Duodenal mucosa (tissue), 2 donors: ENCODE measurements at regions not wholly inside any gene's neighbourhood (a gene's known extent, or its start where the extent isn't known, plus 50 kb on each side); places are given as distances from the start of the nearest gene placed in this dataset.

Experiments used
- H3K27ac ChIP-seq: one replicate; pipeline ENCODE4 v1.7.0; 2013; ENCODE audit warnings: low read depth, low read length
- H3K27me3 ChIP-seq, 2 donors: one replicate each; pipeline ENCODE4 v1.7.0; 2013; ENCODE audit warnings: low read length in 2 of 2, control low read depth in 1 of 2; ENCODE audit not compliant: insufficient read depth in 2 of 2, control insufficient read depth in 1 of 2
- H3K36me3 ChIP-seq, 2 donors: one replicate each; pipeline ENCODE4 v1.7.0; 2013; ENCODE audit warnings: low read length in 2 of 2, control low read depth in 1 of 2; ENCODE audit not compliant: insufficient read depth in 2 of 2, control insufficient read depth in 1 of 2
- H3K4me1 ChIP-seq, 2 donors: one replicate each; pipeline ENCODE4 v1.7.0; 2013; ENCODE audit warnings: low read length in 2 of 2, control low read depth in 1 of 2; ENCODE audit not compliant: insufficient read depth in 2 of 2, control insufficient read depth in 1 of 2
- H3K4me3 ChIP-seq, 2 donors: one replicate each; pipeline ENCODE4 v1.7.0; 2013; ENCODE audit warnings: low read length in 2 of 2, low read depth in 1 of 2
- H3K9ac ChIP-seq, 2 donors: one replicate each; pipeline ENCODE4 v1.7.0; 2013; ENCODE audit warnings: low read length in 2 of 2, low read depth in 1 of 2
- H3K9me3 ChIP-seq, 2 donors: one replicate each; pipeline ENCODE4 v1.7.0; 2013; ENCODE audit warnings: low read length in 2 of 2, control low read depth in 1 of 2; ENCODE audit not compliant: control insufficient read depth in 1 of 2

GRCh38 chr7:142607351-142607750, 141.9 kb upstream of the PRSS1 start:
- no peaks in the 10 kb centered on the region for H3K9me3 ChIP-seq
- peaks cover 0 to 4% of the 10 kb centered on the region in 2 donors for H3K4me1 ChIP-seq
- no peak overlapping the region for H3K27ac ChIP-seq
- H3K9ac ChIP-seq: no peak overlapping the region
- H3K27me3 ChIP-seq: no peaks in the 10 kb centered on the region
- no peaks in the 10 kb centered on the region for H3K36me3 ChIP-seq
- H3K4me3 ChIP-seq: no peak overlapping the region

GRCh38 chr7:142606081-142606480, 143.2 kb upstream of the PRSS1 start:
- Histone ChIP-seq H3K4me3 (no peak overlapping the region), H3K4me1 (no peaks in the 10 kb centered on the region), H3K27me3 (no peaks in the 10 kb centered on the region), H3K9ac (no peak overlapping the region), H3K36me3 (no peaks in the 10 kb centered on the region), H3K27ac (no peak overlapping the region), H3K9me3 (no peaks in the 10 kb centered on the region)

GRCh38 chr7:142604671-142605070, 144.6 kb upstream of the PRSS1 start:
- Histone ChIP-seq H3K9me3 (no peaks in the 10 kb centered on the region), H3K4me3 (no peak overlapping the region), H3K9ac (no peak overlapping the region), H3K27ac (no peak overlapping the region), H3K36me3 (no peaks in the 10 kb centered on the region), H3K27me3 (no peaks in the 10 kb centered on the region), H3K4me1 (no peaks in the 10 kb centered on the region)

- Histone ChIP-seq H3K9me3 (no peaks in the 10 kb centered on the region), H3K36me3 (no peaks in the 10 kb centered on the region), H3K4me3 (no peak overlapping the region), H3K27ac (no peak overlapping the region), H3K4me1 (no peaks in the 10 kb centered on the region), H3K9ac (no peak overlapping the region), H3K27me3 (no peaks in the 10 kb centered on the region)
Measured at GRCh38 chr7:142603870-142604448, 145.3 kb upstream of the PRSS1 start.

GRCh38 chr7:142602756-142603155, 146.5 kb upstream of the PRSS1 start:
- no peaks in the 10 kb centered on the region for H3K9me3 ChIP-seq
- no peaks in the 10 kb centered on the region for H3K4me1 ChIP-seq
- H3K9ac ChIP-seq: no peak overlapping the region
- no peaks in the 10 kb centered on the region for H3K27me3 ChIP-seq
- H3K27ac ChIP-seq: no peak overlapping the region
- H3K36me3 ChIP-seq: no peaks in the 10 kb centered on the region
- H3K4me3 ChIP-seq: no peak overlapping the region

- no peak overlapping the region for H3K27ac ChIP-seq
- no peaks in the 10 kb centered on the region for H3K27me3 ChIP-seq
- H3K4me1 ChIP-seq: no peaks in the 10 kb centered on the region
- H3K9me3 ChIP-seq: no peaks in the 10 kb centered on the region
- no peak overlapping the region for H3K9ac ChIP-seq
- no peaks in the 10 kb centered on the region for H3K36me3 ChIP-seq
- no peak overlapping the region for H3K4me3 ChIP-seq
Measured at GRCh38 chr7:142602183-142602582, 147.1 kb upstream of the PRSS1 start.

GRCh38 chr7:142598297-142598696, 151.0 kb upstream of the PRSS1 start:
- H3K4me1 ChIP-seq: no peaks in the 10 kb centered on the region
- no peak overlapping the region for H3K9ac ChIP-seq
- H3K9me3 ChIP-seq: no peaks in the 10 kb centered on the region
- no peaks in the 10 kb centered on the region for H3K27me3 ChIP-seq
- H3K27ac ChIP-seq: no peak overlapping the region
- H3K36me3 ChIP-seq: no peaks in the 10 kb centered on the region
- no peak overlapping the region for H3K4me3 ChIP-seq

- H3K27ac ChIP-seq: no peak overlapping the region
Measured at GRCh38 chr7:142597547-142597946, 151.7 kb upstream of the PRSS1 start.

GRCh38 chr7:142595816-142596516, 153.3 kb upstream of the PRSS1 start:
- H3K4me1 ChIP-seq: no peaks in the 10 kb centered on the region
- no peaks in the 10 kb centered on the region for H3K36me3 ChIP-seq
- no peak overlapping the region for H3K4me3 ChIP-seq
- H3K9ac ChIP-seq: no peak overlapping the region
- H3K27ac ChIP-seq: no peak overlapping the region
- H3K27me3 ChIP-seq: no peaks in the 10 kb centered on the region
- H3K9me3 ChIP-seq: no peaks in the 10 kb centered on the region

More at GRCh38 chr7:142597547-142597946, 151.7 kb upstream of the PRSS1 start:
- no peak overlapping the region for H3K9ac ChIP-seq
- H3K4me3 ChIP-seq: no peak overlapping the region
- H3K36me3 ChIP-seq: no peaks in the 10 kb centered on the region
- H3K27me3 ChIP-seq: no peaks in the 10 kb centered on the region
- no peaks in the 10 kb centered on the region for H3K4me1 ChIP-seq
- no peaks in the 10 kb centered on the region for H3K9me3 ChIP-seq

GRCh38 chr7:142594078-142594477, 155.2 kb upstream of the PRSS1 start:
- no peak overlapping the region for H3K27ac ChIP-seq
- no peaks in the 10 kb centered on the region for H3K9me3 ChIP-seq
- no peaks in the 10 kb centered on the region for H3K4me1 ChIP-seq
- H3K4me3 ChIP-seq: no peak overlapping the region
- no peaks in the 10 kb centered on the region for H3K27me3 ChIP-seq
- no peaks in the 10 kb centered on the region for H3K36me3 ChIP-seq
- no peak overlapping the region for H3K9ac ChIP-seq
